Jurkat, Clone E6-1 (cell line): ENCODE measurements at regions not wholly inside any gene's neighbourhood (a gene's known extent, or its start where the extent isn't known, plus 50 kb on each side); places are given as distances from the start of the nearest gene placed in this dataset.

ENCODE experiments used
- DNase-seq: peaks from one replicate; pipeline ENCODE4 v3.0.0-alpha.2; 2011; ENCODE audit warnings: low read depth, low spot score
- H3K4me3 ChIP-seq: 2 replicates; pipeline ENCODE4 v1.5.1; 2011; ENCODE audit warnings: mild to moderate bottlenecking, low read length, control low read depth, moderate library complexity

DNA sequence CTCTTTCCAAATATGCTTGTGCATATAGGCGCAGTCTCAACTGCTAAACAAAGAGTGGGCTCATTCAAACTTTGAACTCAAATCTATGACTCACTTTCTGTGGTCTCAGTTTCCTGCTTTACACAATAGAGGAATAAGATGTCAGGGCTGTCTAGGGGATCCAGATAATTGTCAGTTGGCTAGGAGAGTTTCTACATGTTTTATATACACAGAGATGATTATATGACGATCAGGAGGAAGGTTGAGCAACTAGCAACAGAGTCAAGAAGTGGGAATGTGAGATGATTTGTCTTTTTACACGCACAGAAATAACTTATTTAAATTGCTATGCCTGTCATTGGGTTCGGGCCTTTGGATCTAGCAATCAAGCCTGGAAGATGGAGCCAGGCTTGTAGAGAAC, 299.4 kb upstream of the LYPLAL1 start:
- H3K4me3 ChIP-seq = no peak overlapping the region; the same call in 1 of the 2 replicates
- peak; percentile 89 for DNase-seq

DNA sequence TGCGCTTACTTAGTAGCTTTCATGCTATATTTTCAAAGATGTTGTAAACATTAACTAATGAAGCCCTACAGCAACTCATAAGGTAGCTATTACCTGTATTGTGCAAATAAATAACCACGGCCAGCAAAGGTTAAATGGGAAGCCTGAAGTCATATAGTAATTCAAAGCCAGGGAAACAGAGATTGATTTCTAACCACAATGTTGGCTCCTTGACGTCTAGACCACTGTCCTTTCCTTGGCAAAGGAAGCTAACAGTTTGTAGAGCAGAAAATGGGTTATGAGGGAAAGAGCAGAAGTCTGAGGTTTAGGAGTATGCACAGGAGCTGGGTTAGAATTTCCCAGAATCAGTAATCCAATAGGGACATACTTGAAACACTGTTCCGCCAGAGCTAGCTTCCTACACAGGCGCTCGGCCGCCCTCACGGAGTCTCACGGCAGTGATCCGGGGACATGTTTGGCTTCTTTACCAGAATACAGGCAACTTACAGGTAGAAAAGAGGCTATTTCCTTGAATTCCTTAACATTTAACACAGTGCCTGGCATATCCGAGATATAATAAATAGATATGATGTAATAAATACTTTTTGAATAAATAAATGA, 298.8 kb upstream of the LYPLAL1 start:
- DNase-seq = no peak
- H3K4me3 ChIP-seq = no peak overlapping the region

DNA sequence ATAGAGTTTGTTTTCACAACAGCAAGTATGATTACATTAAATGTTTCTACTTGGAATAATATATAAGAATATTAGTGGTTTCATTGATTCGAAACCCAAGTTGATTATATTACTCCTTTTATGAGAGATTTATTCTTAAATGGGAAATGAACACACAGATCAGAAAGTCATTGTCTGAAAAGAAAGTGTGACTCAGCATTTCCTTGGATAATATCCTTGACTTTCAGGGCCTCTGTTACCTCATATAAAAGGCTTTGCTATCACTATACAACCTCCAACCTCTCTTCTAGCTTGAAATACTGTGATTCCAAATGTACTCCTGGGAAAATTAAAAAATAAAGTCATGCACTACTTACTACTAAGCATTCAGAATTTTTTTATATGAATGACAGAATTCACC, 295.3 kb upstream of the LYPLAL1 start:
- H3K4me3 ChIP-seq = no peak overlapping the region
- DNase-seq = no peak

DNA sequence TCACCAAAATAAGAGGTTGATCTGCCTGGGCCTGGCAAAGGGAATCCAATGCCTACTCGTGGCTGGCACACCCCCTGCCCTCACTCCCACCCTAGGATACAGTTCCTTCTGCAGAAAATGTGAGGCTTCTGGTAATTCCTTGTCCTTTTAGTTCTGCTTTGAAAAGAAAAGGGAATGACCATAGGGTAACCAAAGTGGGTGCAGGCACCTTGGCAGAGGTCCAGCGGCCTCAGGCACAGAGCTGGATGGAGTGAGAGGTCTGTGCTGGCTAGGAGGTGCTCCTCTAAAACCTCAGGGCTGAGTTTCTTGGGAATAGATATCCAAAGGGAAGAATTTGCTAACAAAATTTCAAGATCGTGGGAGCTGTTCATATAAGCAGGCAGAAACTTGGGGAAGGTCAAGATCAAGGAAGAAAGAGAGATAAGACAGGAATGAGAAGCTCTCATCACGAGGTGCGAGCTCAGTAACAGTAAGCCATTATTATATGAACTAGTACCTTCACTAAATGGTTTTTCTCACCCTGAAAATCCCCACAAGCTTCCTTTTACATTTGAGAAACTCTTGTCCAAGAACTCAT, 293.1 kb upstream of the LYPLAL1 start:
- DNase-seq = no peak
- H3K4me3 ChIP-seq = no peak overlapping the region

DNA sequence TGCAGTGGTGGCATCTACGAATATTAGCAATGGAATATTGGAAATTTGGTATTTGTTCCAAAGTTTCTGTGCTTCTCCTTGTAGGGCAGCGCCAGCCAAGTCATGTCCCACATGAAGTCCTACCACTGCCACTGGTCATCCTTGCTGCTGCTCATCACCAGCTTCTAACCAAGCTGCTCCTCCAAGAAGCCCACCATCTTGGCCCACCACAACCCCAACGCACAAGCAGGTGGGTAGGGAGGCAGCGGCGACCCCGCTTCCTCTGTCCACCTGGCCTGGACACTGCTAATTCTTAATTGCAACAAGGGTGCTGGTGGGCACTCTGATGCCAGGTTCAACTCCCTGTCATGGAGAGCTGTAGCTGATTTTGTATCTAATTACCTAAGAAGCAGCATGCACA, 291.2 kb upstream of the LYPLAL1 start:
- H3K4me3 ChIP-seq = no peak overlapping the region
- no peak for DNase-seq

DNA sequence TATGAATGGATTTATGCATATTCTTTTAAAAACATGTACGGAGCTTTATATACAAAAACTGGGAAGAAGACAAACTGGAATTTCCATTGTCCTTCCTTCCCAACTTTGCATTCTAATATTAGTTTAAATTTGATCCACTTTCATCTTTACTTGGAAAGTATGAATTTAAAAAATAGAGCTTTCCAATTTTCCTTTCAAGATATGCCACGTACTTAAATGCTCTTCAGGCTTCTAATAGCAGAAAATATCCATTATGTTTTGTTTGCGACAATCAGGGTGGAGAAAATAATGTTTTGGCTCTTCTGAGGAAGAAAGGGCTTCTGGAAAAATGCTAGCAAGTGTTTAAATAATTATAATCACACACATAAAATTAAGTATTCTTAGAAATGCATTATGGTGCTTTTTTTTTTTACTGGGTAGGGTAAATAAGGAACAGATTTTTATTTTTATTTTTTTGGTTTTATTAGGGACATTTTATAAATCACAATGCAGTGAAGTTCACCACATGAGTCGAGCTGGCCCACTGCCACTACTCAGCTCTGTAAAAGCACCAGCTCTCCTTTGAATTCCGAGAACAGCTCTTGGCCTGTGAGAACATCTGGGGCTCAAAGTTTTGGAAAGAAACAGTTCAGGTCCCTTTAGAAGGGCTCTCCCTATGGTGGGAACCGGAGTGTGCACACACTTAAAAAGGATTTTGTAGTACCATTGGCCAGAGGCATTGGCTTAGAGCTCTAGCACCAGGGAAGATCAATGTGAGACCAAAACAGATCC, 287.4 kb upstream of the LYPLAL1 start:
- no peak for DNase-seq
- H3K4me3 ChIP-seq = no peak overlapping the region

DNA sequence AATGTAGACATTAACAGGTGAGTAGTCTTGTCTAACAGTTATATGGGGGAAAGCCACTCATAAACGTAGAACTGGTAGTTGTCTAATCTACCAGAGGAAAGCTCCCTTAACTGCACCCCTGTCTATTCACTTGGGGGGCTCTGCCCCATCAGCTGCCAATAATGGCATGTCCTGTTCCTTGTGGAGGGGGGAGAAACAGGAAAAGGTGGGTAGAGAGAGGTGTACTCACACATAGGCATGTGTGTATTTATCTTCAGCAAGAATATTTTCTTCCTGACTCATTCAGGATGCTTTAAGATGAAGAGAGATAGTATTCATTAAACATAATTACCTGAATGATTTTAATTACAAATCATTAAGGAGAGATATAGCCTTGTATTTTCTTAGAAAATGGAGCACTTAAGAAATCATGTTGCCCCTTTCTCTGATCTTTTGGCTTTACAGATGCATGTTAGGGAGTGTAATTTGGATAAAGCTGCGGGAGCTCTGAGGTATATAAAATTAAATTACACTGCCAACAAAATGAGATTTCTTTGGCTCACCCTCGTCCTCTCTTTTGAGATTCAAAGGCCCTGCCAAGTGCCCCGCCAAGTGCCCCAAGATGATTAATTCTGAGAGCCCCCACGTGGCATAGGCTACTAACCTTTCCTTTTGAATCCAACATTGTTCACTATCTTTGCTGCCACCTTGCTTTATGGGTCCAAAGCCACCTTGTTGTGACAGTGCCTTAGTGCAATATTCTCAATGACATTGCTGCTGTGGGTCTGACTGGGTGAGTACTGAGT, 286.3 kb upstream of the LYPLAL1 start:
- no peak overlapping the region for H3K4me3 ChIP-seq
- DNase-seq = no peak

DNA sequence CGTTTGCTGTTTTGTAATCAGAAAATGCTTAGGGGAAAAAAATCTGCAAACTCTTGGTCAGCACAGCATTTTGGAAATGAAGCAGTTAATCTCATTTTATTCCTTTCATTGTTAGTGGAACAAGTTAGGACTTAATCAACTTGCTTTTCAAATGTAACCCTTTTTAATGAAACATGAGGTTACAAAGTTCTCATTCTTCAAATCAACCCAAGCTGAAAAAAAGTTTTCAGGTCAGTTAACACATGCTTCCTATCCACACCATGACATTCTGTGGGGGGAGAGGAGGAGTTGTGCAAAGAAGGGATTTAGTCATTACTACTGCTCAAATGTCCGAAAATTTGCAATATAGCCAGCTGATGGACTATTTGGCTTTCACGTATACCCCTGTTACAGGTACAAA, 283.2 kb upstream of the LYPLAL1 start:
- no peak for DNase-seq
- H3K4me3 ChIP-seq = no peak overlapping the region

DNA sequence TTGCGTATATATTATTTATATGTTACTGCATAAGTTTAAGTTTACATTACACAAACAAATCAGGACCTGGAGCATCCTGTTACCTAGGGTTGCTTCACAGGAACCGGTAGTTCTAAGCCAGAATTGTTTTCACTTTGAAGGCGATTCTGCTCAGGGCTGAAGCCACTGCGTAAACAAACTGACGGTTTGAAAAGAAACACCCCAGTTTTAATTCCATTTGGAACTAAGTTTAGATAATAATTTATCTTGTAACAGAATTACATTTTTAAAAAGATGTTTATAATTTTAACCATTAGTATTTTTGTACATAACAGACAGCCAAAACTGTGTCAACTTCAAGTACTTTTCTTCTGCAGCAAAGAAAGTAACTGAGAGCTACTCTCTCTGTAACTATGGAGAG, 282.1 kb upstream of the LYPLAL1 start:
- H3K4me3 ChIP-seq = no peak overlapping the region
- DNase-seq = no peak

DNA sequence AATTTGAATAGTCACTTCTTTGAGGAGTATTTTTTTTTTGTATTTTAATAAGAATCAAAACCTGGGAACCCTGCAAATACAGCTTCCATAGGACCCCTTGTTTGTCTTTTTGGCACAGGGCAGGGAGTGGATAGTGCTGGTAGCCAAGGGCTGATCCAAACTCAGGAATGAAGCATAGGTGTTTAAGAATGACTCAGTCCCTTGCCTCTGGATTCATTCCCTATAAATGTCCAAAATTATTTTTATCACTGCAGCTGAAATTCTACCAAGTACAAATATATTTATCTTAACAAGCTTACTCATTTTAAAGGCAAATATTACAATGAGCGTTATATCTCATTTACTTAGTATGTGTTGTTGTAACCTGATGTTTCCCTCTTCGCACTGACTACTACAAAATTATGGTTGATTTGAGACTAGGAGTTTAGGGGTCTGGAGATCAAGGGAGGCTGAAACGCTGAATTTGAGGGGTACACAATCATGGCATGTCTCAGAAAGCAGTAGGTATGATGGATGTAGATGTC, 278.6 kb upstream of the LYPLAL1 start:
- DNase-seq = no peak

DNA sequence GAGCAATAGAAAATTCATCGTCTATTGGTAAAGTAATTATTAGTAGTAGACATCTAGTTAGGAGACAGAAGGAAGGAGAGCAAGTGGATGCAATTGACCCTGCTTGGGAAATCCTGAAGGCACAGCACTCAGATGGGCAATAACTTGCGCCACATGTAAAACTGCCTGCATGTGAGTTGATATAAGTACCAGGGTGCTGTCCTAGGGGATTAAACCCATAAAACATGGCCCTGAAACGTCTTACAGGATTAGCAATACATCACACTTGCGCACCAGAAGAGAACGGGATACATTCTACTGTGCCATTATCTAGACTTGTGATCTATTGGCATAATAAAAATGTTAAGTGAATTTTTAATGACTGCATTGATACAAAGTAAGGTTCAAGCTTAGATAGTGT, 277.5 kb upstream of the LYPLAL1 start:
- no peak overlapping the region for H3K4me3 ChIP-seq
- no peak for DNase-seq

More for the DNA sequence above, 278.6 kb upstream of the LYPLAL1 start:
- no peak overlapping the region for H3K4me3 ChIP-seq

DNA sequence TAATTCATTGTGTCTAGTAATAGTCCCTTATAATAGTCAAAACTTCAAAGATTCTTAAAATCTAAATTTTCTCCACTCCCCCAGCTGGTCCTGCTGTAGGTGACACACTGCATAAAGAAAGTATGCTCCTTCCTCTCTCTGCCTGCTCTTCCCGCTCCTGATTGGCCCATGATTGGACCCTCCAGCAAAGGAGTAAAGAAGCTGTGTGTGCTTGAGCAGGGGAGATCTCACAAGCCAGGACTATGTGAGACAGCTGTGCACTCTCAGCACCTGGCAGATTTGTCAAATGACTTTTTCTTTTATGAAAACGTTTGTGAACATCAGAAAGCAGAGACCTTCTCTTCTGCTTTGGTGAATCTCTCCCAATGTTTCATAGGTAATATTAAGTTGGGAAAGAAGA, 274.8 kb upstream of the LYPLAL1 start:
- DNase-seq = no peak
- no peak overlapping the region for H3K4me3 ChIP-seq

DNA sequence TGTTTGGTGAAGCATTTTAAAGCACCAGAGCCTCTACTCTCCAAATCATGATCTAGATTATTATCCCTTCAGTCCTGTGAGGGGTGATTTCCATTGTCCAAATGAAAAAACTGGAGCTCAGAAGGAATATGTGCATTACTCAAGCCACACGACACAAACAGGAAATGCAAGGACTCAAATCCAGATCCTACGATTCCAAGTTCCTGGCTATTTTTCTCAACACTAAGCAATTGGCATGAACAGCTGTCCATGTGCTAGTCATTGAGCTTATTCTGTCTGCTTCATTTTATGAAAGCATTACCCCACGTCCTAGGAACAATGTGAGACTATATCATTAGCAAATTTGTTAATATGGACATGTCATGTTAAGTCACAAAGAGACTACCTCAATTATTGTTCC, 273.1 kb upstream of the LYPLAL1 start:
- no peak for DNase-seq
- H3K4me3 ChIP-seq = no peak overlapping the region

DNA sequence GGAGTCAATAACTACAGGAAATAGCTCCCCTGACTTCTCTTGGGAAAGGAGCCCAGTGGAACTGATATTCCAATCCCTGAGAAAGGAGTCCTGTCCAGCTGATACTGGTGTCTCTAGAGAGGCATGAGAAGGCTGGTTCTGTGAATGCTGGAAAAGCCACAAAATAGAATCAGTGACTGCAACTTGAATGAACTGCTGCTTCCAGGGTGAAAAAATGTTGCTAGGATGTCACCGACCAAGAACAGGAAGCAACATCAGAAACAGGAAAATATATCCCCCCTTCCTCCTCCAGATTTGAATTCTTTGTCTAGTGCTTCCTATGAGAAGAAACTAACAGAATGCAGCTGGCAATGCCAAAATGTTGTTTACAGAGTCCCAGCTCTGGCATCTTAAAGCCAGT, 269.3 kb upstream of the LYPLAL1 start:
- no peak for DNase-seq
- no peak overlapping the region for H3K4me3 ChIP-seq

DNA sequence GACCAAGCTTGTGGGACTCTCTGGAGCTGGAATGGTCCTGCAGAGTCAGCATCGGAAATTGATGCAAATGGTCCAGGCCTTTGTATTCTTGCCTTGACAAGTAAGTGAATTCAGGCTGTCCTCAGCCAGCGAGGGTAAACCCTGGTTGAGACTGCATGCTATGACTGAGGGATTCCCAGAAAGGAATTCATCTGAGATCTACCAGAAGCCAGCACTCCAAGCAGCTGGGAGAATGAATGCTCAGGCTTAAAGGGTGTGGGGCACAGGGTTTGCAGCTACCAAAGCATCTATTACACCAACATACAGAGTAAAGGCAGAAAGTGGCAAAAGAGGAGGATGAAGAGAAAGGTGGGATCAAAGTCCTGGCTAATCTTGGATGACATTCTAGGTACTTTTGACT, 257.0 kb upstream of the LYPLAL1 start:
- no peak for DNase-seq
- no peak overlapping the region for H3K4me3 ChIP-seq

DNA sequence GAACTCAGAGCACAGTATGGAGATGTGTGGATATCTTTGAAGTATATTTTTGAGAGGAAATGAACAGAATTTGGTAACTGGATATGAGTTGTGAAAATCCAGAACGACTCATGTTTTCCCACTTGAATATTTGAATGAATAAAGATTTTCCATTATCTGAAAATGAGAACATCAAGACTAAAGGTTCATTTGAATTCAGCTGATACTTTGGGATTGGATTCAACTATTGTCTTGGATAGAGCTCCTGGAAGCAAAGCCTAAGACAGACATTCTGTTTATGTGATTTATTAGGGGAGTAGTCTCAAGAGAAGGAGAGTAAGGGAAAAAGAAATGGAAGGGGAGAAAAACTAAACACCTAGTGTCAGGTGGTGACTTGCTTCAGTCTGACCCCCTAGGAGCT, 256.0 kb upstream of the LYPLAL1 start:
- no peak overlapping the region for H3K4me3 ChIP-seq
- no peak for DNase-seq

DNA sequence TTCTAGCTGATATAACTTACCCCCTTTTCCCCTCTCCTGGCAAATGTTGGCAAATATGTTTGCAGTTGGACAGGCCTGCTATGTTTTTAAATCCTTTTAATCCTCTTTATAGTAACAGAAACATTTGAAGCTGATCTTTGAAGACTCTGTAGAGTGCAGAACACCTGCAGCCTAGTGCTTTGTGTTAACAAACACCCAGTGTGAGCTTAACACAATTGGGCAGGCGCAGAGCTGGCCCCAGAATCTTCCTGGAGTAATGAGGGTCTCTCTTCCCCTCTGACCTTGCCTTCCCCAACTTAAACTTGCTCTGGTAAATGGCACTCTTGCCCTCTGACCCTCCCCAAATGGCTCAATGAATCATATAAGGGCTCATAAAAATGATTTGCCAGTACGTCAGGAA, 247.9 kb upstream of the LYPLAL1 start:
- H3K4me3 ChIP-seq = no peak overlapping the region
- DNase-seq = no peak

DNA sequence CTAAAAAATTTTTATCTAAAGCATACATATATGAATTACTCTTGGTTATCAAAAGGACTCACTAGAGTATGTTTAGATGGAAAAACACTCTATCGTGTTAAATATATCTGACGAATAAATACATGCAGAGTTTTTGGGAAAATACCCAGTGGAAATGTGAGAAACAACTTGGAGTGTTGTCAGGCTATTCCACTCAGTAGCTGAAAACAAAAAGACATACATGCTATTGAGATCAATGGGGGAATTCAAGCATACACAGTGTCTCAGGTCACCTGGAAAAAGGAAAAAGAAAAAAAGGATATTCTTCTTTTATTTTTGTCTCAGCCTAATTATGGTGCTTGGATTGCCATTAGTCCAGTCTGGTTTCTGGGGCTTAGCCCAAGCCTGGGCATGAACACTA, 247.0 kb upstream of the LYPLAL1 start:
- no peak for DNase-seq
- no peak overlapping the region for H3K4me3 ChIP-seq

DNA sequence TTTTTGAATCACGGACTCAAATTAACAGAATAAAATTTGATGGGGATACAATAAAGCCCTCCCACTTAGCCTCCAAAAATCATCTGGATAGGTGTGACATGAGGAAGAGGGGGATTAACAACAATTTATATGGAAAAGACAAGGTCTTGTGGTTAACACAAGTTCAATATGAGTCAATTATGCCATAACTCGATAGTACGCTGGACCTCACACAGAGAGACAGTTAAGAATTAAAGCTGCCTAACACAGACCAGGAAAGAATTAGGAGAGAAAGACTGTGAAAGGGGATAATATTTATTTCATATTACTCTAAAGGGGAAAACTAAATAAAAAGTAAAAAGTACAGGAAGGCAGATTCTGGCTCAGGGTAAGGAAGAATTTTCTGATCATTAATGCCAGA, 243.7 kb upstream of the LYPLAL1 start:
- no peak for DNase-seq
- no peak overlapping the region for H3K4me3 ChIP-seq
